HEK293T (cell line): ENCODE measurements at regions not wholly inside any gene's neighbourhood (a gene's known extent, or its start where the extent isn't known, plus 50 kb on each side); places are given as distances from the start of the nearest gene placed in this dataset.

Experiments used
- FOXK2 ChIP-seq: fragments of 450-650 bp; IDR thresholded peaks from 2 replicates; pipeline ENCODE4 v1.6.1; 2016; ENCODE audit warnings: mild to moderate bottlenecking
- FOXM1 ChIP-seq: fragments of 450-650 bp; IDR thresholded peaks from 2 replicates; pipeline ENCODE4 v1.6.1; 2017; ENCODE audit warnings: mild to moderate bottlenecking, borderline replicate concordance

- TF ChIP-seq FOXK2: no peak
- TF ChIP-seq FOXM1: no peak
These were observed 425.8 kb upstream of the STEAP1 start for GRCh38 chr7:89728481-89728880.
